ENCODE measurements at regions not wholly inside any gene's neighbourhood (a gene's known extent, or its start where the extent isn't known, plus 50 kb on each side); places are given as distances from the start of the nearest gene placed in this dataset.

DNA sequence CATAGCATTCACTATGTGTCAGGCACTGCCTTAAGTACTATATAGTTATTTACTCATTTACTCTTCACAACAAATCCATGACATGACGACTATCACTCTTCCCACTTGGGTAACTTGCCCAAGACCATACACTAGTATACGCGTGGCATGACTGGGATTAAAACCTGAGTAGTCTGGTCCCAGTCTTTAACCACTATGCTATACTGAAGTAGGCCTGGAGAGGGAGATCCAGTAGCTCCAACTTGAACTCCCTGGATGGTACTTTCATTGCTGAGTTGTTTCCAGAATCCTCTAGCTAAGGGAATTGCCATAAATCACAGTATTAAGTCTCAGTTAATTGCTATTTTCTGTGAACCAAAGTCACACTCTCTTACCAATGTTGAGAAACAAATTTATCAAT, 116.2 kb upstream of the LSAMP start:
- H3K79me2 ChIP-seq (ENCODE audit: insufficient read depth), result no peaks in the 10 kb centered on the region
- H2AFZ ChIP-seq (ENCODE audit: low read depth), result no peak overlapping the region
- peaks cover 0 to 1% of the 10 kb centered on the region in 2 experiments; a peak in 1 of 4 replicates for H3K4me1 ChIP-seq (ENCODE audit: control insufficient read depth in 1 of 2, insufficient read depth in 2 of 2, low read depth in 1 of 2, low read length in 1 of 2)
- H3K27ac ChIP-seq (ENCODE audit: low read depth in 2 of 2, low read length in 1 of 2), result no peak overlapping the region
- no peaks in the 10 kb centered on the region for H3K27me3 ChIP-seq (ENCODE audit: insufficient read depth)
- no peaks in the 10 kb centered on the region for H3K9me2 ChIP-seq
- no peak for TF ChIP-seq JUND (IDR thresholded peaks at IDR 0.05)
- TF ChIP-seq ELF1 (IDR thresholded peaks at IDR 0.05), result no peak
- no peaks in the 10 kb centered on the region for H3K9me3 ChIP-seq
- H3K9ac ChIP-seq, result no peak overlapping the region
- no peak overlapping the region for H3K4me2 ChIP-seq
- H3K4me3 ChIP-seq (ENCODE audit: low read depth in 2 of 2, low read length in 1 of 2), result no peak overlapping the region
- DNase-seq, result no peak
- ChIA-PET POLR2A (no interaction called here), CTCF (no interaction called here)
- H3K36me3 ChIP-seq (replicated peaks in 1 of 2; ENCODE audit: control insufficient read depth in 1 of 2, insufficient read depth in 2 of 2, low read length in 1 of 2), result no peaks in the 10 kb centered on the region
- H4K20me1 ChIP-seq (ENCODE audit: insufficient read depth), result no peaks in the 10 kb centered on the region
- no peaks in the 10 kb centered on the region for H3F3A ChIP-seq (replicated peaks; ENCODE audit: insufficient read depth)
- WGBS (ENCODE audit: low lambda C conversion rate), result 43% methylated on average over 3 of the region's 3 CpGs

DNA sequence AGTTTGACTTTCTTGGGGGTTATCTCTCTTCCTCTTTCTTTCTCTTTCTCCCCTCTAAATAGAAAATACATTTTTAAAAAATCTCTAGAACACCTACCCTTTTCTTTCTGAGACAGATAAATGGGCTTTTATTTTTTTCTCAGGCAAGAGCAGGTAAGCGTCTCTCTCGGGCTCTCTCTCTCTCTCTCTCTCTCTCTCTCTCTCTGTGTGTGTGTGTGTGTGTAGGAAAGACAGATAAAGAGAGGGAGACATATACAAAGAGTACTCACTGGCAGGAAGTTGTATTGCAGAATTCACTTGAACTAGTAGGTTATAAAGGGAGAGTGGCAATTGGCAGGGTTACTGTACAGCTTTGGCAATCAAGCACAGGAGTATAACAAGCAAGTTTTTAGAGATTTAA, 118.1 kb upstream of the LSAMP start:
- H3K9me2 ChIP-seq, result no peaks in the 10 kb centered on the region
- H3K36me3 ChIP-seq (replicated peaks in 1 of 2; ENCODE audit: control insufficient read depth in 1 of 2, insufficient read depth in 2 of 2, low read length in 1 of 2), result no peaks in the 10 kb centered on the region
- no peak overlapping the region for H3K27ac ChIP-seq (ENCODE audit: low read depth in 2 of 2, low read length in 1 of 2)
- ChIA-PET POLR2A (no interaction called here), CTCF (interaction anchor here (1.5 kb wide), 1 partner anchor 10 kb away, joined by 3 read pairs; no protein-coding TSS in a partner anchor)
- no peaks in the 10 kb centered on the region for H3K27me3 ChIP-seq (ENCODE audit: insufficient read depth)
- TF ChIP-seq YY1 (IDR thresholded peaks at IDR 0.05; ENCODE audit: low read depth) (no peak), EZH2phosphoT487 (IDR thresholded peaks at IDR 0.05; ENCODE audit: borderline replicate concordance, low read depth) (no peak), POLR2AphosphoS5 (IDR thresholded peaks at IDR 0.05; ENCODE audit: low read depth, low read length) (no peak), TCF12 (IDR thresholded peaks at IDR 0.05) (no peak)
- TF ChIP-seq, protein P1, sequence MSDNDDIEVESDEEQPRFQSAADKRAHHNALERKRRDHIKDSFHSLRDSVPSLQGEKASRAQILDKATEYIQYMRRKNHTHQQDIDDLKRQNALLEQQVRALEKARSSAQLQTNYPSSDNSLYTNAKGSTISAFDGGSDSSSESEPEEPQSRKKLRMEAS (IDR thresholded peaks at IDR 0.05; ENCODE audit: low read depth), result no peak
- TF ChIP-seq, protein P2, sequence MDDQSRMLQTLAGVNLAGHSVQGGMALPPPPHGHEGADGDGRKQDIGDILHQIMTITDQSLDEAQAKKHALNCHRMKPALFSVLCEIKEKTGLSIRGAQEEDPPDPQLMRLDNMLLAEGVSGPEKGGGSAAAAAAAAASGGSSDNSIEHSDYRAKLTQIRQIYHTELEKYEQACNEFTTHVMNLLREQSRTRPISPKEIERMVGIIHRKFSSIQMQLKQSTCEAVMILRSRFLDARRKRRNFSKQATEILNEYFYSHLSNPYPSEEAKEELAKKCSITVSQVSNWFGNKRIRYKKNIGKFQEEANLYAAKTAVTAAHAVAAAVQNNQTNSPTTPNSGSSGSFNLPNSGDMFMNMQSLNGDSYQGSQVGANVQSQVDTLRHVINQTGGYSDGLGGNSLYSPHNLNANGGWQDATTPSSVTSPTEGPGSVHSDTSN (IDR thresholded peaks at IDR 0.05), result no peak
- DNase-seq, result no peak
- no peaks in the 10 kb centered on the region for H3K79me2 ChIP-seq (ENCODE audit: insufficient read depth)
- peaks cover 0 to 4% of the 10 kb centered on the region in 2 experiments; a peak in 2 of 4 replicates for H3K4me1 ChIP-seq (ENCODE audit: control insufficient read depth in 1 of 2, insufficient read depth in 2 of 2, low read depth in 1 of 2, low read length in 1 of 2)
- no peak overlapping the region for H3K4me3 ChIP-seq (ENCODE audit: low read depth in 2 of 2, low read length in 1 of 2)
- no peaks in the 10 kb centered on the region for H3F3A ChIP-seq (replicated peaks; ENCODE audit: insufficient read depth)
- H3K4me2 ChIP-seq, result no peak overlapping the region
- WGBS (ENCODE audit: low lambda C conversion rate), result 76% methylated on average over 2 of the region's 2 CpGs
- no peak overlapping the region for H2AFZ ChIP-seq (ENCODE audit: low read depth)
- no peak overlapping the region for H3K9ac ChIP-seq
- no peaks in the 10 kb centered on the region for H4K20me1 ChIP-seq (ENCODE audit: insufficient read depth)
- no peaks in the 10 kb centered on the region for H3K9me3 ChIP-seq

DNA sequence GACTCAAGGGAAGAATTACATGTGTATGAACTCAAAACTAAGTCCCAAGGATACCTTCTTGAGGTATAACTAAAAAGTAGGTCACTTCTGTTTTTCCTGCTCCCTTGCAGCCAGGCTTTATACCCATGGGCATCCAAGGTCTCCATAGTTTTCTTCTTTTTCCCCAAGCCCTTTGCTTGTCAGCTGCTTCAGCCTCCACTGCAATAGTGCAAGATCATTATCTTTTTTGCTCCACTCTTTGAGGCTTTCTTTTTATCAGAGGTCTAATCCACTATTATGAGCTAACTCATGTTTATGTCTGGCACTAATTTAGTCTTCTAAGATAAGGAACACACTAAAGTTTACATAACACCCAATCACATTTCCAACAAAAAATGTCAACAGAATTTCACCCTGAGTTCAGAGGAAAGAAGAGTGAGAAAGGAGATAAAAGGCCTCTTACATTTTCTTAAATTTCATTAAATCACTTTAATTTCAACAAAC, 121.2 kb upstream of the LSAMP start:
- Histone ChIP-seq H3K4me2 (no peak overlapping the region), H3K27ac (ENCODE audit: low read depth in 2 of 2, low read length in 1 of 2) (no peak overlapping the region), H3K9me3 (no peaks in the 10 kb centered on the region), H3K4me1 (ENCODE audit: control insufficient read depth in 1 of 2, insufficient read depth in 2 of 2, low read depth in 1 of 2, low read length in 1 of 2) (peaks cover 0 to 4% of the 10 kb centered on the region in 2 experiments; a peak in 2 of 4 replicates), H2AFZ (ENCODE audit: low read depth) (no peak overlapping the region), H3K4me3 (ENCODE audit: low read depth in 2 of 2, low read length in 1 of 2) (no peak overlapping the region), H3K36me3 (replicated peaks in 1 of 2; ENCODE audit: control insufficient read depth in 1 of 2, insufficient read depth in 2 of 2, low read length in 1 of 2) (no peaks in the 10 kb centered on the region), H3K9me2 (no peaks in the 10 kb centered on the region), H3K9ac (no peak overlapping the region), H3K27me3 (ENCODE audit: insufficient read depth) (no peaks in the 10 kb centered on the region), H3F3A (replicated peaks; ENCODE audit: insufficient read depth) (no peaks in the 10 kb centered on the region), H3K79me2 (ENCODE audit: insufficient read depth) (no peaks in the 10 kb centered on the region), H4K20me1 (ENCODE audit: insufficient read depth) (no peaks in the 10 kb centered on the region)
- no peak for DNase-seq
- CTCF ChIA-PET, result no interaction called here
- POLR2A ChIA-PET, result no interaction called here
- TF ChIP-seq GATA2 (CRISPR knock-in tag; IDR thresholded peaks at IDR 0.05) (peak; percentile 40; the same call in 1 of the 2 replicates), ELF1 (IDR thresholded peaks at IDR 0.05) (no peak), EP300 (IDR thresholded peaks at IDR 0.05; ENCODE audit: borderline replicate concordance in 1 of 2, low read depth in 1 of 2, low read length in 1 of 2) (0 out of 4 replicates have a peak, but pooled peaks of 1 of the 2 experiments have one; percentile 9)
- TF ChIP-seq, protein P3, sequence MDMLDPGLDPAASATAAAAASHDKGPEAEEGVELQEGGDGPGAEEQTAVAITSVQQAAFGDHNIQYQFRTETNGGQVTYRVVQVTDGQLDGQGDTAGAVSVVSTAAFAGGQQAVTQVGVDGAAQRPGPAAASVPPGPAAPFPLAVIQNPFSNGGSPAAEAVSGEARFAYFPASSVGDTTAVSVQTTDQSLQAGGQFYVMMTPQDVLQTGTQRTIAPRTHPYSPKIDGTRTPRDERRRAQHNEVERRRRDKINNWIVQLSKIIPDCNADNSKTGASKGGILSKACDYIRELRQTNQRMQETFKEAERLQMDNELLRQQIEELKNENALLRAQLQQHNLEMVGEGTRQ (IDR thresholded peaks at IDR 0.05; ENCODE audit: borderline replicate concordance, low read depth, low read length), result no peak

Measured in SK-N-SH (cell line).